Lower lobe of right lung (tissue), 2 donors: ENCODE measurements at regions not wholly inside any gene's neighbourhood (a gene's known extent, or its start where the extent isn't known, plus 50 kb on each side); places are given as distances from the start of the nearest gene placed in this dataset.

Experiments used
- ATAC-seq, 2 donors: fragments of 200-7000 bp; cut with Tn5 transposase; one replicate each; pipeline ENCODE4 v1.9.1; 2020 to 2022; ENCODE audit warnings: mild to moderate bottlenecking in 2 of 2, moderate library complexity in 2 of 2
- DNase-seq: peaks from one replicate; pipeline ENCODE4 v3.0.0-alpha.2; 2020
- H3K27ac ChIP-seq: fragments of 200-600 bp; one replicate; pipeline ENCODE4 v1.8.0; 2022
- H3K27me3 ChIP-seq: fragments of 200-600 bp; one replicate; pipeline ENCODE4 v1.8.0; 2022; ENCODE audit warnings: low read depth
- H3K36me3 ChIP-seq: fragments of 200-600 bp; one replicate; pipeline ENCODE4 v1.8.0; 2022; ENCODE audit warnings: mild to moderate bottlenecking
- H3K4me1 ChIP-seq: fragments of 200-600 bp; one replicate; pipeline ENCODE4 v1.8.0; 2022
- H3K4me3 ChIP-seq: fragments of 200-600 bp; one replicate; pipeline ENCODE4 v1.8.0; 2022; ENCODE audit warnings: mild to moderate bottlenecking
- H3K9me3 ChIP-seq: fragments of 200-600 bp; one replicate; pipeline ENCODE4 v1.8.0; 2022
- intact Hi-C: fragments of 100-400 bp; cut with DNase I; formaldehyde crosslinking; loops from one replicate; pipeline ENCODE4 v1.11.0; 2022
- TF ChIP-seq, protein P1 (sequence below): fragments of 200-600 bp; IDR thresholded peaks from one replicate; pipeline ENCODE4 v1.8.0; 2022; ENCODE audit warnings: antibody characterized with exemption, mild to moderate bottlenecking
- donor health status: DM: no; HTN: yes; CAD: no; lungs with severe emphysema.

DNA sequence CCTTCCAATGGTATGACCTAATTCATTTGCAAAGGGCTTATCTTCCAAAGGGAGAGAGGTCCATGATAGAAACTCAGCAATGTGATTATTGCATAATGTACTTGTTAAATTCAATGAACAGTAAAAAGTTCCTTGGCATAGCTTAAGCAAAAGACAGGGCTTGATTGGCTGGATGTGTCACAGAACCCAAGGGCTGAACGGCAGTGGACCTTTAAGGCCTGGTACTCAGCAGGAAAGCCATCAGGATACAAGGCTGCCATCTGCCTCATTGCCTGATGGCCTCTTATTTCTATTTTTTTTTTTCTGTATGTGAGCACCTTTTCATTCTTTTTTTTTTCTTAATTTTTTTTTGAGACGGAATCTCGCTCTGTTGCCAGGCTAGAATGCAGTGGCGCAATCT lies 208.9 kb upstream of the WSCD1 start:
- no peak for DNase-seq
- Histone ChIP-seq H3K4me1 (no peaks in the 10 kb centered on the region), H3K36me3 (no peaks in the 10 kb centered on the region), H3K9me3 (no peaks in the 10 kb centered on the region), H3K27ac (no peak overlapping the region), H3K27me3 (peaks cover 7% of the 10 kb centered on the region), H3K4me3 (no peak overlapping the region)
- intact Hi-C loops: no loop called here
- TF ChIP-seq, protein P1, sequence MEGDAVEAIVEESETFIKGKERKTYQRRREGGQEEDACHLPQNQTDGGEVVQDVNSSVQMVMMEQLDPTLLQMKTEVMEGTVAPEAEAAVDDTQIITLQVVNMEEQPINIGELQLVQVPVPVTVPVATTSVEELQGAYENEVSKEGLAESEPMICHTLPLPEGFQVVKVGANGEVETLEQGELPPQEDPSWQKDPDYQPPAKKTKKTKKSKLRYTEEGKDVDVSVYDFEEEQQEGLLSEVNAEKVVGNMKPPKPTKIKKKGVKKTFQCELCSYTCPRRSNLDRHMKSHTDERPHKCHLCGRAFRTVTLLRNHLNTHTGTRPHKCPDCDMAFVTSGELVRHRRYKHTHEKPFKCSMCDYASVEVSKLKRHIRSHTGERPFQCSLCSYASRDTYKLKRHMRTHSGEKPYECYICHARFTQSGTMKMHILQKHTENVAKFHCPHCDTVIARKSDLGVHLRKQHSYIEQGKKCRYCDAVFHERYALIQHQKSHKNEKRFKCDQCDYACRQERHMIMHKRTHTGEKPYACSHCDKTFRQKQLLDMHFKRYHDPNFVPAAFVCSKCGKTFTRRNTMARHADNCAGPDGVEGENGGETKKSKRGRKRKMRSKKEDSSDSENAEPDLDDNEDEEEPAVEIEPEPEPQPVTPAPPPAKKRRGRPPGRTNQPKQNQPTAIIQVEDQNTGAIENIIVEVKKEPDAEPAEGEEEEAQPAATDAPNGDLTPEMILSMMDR: no peak
- no peak for ATAC-seq

DNA sequence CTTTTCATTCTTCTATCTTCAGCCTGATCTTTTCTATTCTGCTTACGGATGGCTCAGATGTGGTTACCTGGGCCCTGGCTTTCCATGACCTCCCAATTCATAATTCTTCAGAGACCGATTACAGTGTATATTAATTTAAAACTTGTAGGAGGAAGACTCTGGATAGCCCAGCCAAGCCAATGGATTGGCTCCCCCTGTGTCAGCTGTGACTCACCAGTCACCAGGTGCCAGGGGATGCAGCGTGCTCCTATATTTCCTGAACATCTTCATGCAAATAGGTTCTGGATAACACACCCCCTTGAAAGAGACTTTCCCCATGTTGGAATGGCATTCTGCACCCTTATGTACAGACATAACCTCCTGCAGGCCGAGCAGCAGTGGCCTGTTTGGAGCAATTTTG lies 208.3 kb upstream of the WSCD1 start:
- intact Hi-C loops: no loop called here
- no peaks in the 10 kb centered on the region for H3K4me1 ChIP-seq
- peaks cover 7% of the 10 kb centered on the region for H3K27me3 ChIP-seq
- H3K27ac ChIP-seq: no peak overlapping the region
- DNase-seq: no peak
- no peak overlapping the region for H3K4me3 ChIP-seq
- no peak for ATAC-seq
- TF ChIP-seq, protein P1: no peak
- no peaks in the 10 kb centered on the region for H3K9me3 ChIP-seq
- no peaks in the 10 kb centered on the region for H3K36me3 ChIP-seq

DNA sequence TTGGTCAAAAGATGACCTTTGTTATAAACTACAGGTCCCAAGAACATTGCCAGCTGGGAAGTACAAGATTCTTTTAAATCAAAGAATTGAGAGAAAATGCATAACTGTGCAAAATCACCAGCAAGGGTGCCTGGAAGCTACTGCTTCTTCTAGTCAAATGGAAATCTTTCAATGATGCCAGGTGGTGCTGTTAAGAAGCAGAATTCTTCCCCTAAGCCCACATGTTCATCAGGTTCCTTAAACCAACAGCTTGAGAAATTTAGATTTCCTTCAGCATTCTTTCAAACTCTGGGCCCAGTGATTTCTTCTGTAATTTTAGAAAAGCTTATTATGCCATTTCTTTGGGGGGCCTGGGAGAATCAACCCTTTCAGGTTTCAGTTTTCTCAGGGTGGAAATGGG lies 207.8 kb upstream of the WSCD1 start:
- TF ChIP-seq, protein P1: no peak
- Histone ChIP-seq H3K27ac (no peak overlapping the region), H3K4me1 (no peaks in the 10 kb centered on the region), H3K9me3 (no peaks in the 10 kb centered on the region), H3K4me3 (no peak overlapping the region), H3K27me3 (peaks cover 7% of the 10 kb centered on the region), H3K36me3 (no peaks in the 10 kb centered on the region)
- ATAC-seq (no peak), DNase-seq (no peak)
- intact Hi-C loops: no loop called here

DNA sequence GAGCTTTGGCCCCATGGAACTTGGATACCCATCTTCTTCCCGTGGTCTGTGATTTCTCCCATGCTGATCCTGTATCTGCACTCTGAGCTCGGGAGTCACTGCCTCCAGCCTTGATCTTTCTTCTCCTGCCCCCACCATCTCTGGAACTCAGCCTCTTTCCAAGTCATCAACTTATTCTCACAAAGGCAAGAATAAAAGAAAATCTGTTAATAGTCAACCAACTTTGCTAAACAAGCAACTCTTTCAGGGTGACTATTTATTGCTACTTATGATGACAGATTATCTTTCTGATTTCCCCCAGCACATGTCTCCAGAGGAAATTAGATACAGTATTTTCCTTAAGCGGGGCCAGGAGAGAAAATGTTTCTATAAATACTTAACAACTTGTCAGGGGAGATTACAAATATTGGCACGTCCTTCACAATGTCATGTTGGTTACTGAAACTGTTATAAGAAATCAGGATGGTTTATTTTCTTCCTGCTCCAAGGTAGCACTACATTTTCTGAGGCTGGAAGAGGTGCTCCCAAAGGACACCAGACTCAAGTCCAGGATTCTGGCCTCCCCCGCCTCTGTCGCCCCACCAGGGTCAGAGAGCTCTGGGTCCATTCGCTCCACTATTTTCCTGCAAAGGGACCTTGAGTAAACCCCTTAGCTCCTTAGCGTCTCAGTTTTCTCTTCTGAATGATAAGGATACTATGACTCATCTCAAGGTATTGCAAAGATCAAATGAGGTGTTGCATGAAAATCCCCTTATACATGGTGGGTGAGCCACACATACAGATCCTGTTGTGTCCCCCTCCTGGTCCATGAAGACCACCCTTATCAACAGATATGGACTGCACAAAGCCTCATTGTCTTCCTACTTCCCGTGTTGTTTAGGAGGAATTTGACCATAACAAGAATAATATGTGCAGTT lies 205.2 kb upstream of the WSCD1 start:
- DNase-seq: no peak

DNA sequence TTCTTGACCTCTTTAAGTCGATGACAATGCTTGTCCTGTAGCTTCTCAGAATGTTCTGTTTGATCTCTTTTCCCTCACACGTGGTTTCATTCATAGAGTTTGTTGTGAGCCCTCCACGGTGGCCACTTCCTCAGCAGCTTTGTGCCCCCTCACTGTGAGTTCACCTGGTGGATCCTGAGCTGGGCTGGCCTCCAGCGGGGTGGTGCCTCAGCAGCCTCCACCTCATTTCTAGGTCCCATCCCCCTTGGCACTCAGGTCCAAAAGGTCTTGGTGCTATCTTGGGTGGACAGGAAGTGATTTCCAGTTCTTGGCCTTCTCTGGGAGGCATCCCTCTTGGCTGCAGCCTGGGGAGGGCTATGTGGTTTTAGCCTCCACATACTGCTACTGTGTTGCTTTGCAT lies 203.2 kb upstream of the WSCD1 start:
- H3K27ac ChIP-seq: no peak overlapping the region
- TF ChIP-seq, protein P1: no peak
- H3K4me3 ChIP-seq: no peak overlapping the region
- no peak for ATAC-seq
- no peak for DNase-seq
- no peaks in the 10 kb centered on the region for H3K36me3 ChIP-seq
- H3K4me1 ChIP-seq: no peaks in the 10 kb centered on the region
- intact Hi-C loops: no loop called here
- H3K9me3 ChIP-seq: no peaks in the 10 kb centered on the region
- peaks cover 4% of the 10 kb centered on the region for H3K27me3 ChIP-seq

More for the DNA sequence above, 205.2 kb upstream of the WSCD1 start:
- TF ChIP-seq, protein P1: no peak
- no peak for ATAC-seq
- Histone ChIP-seq H3K9me3 (no peaks in the 10 kb centered on the region), H3K36me3 (no peaks in the 10 kb centered on the region), H3K4me3 (no peak overlapping the region), H3K27ac (no peak overlapping the region), H3K4me1 (no peaks in the 10 kb centered on the region), H3K27me3 (peaks cover 7% of the 10 kb centered on the region)
- intact Hi-C loops: no loop called here
